GM21529 (cell line): ENCODE measurements at regions not wholly inside any gene's neighbourhood (a gene's known extent, or its start where the extent isn't known, plus 50 kb on each side); places are given as distances from the start of the nearest gene placed in this dataset.
"Not testable (repeated sequence)": the region's sequence is repeated elsewhere in the genome, so short reads cannot be mapped to it uniquely, and the experiment has no call there.

ENCODE experiments used
- ATAC-seq: cut with Tn5 transposase; IDR thresholded peaks from one replicate; pipeline ENCODE4 v1.9.1; 2021; ENCODE audit not compliant: unreplicated experiment

DNA sequence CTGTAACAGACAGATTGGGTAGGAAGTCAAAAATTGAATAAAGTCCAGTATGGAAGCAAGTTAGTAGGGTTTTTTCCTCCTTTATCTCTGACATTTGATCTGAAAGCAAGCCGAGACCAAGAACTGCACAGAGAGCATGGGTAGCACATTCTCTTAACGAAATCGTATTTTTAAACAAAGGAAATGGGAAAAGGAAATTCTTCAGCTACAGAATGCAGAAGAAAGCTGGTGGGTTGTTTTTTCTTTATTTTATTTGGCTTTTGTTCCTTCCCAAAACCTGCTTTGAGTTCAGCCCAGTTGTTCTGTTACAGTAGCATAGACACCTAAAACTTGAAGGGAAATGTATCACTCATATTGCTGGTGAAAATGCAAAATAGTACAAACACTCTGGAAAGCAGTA, 397.0 kb downstream of the GBE1 start:
- ATAC-seq = no peak

DNA sequence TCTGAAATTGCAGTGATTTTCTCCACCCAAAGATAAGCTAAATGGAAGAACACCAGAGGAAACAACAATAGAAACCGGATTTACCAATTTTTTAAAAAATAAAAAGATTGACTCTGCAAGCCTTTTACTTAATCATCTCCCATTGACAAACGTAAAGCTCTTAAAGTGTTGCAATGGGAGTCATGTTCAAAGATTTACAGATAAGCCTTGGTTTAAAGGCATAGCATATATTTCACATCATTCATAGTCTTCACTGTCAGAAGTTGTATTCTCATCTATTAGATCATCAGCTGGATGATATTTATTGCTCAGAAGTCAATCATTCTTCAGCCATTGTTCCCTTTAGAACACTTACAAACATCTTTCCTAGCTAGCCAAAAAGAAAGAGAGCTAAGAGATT, 397.6 kb downstream of the GBE1 start:
- no peak for ATAC-seq

DNA sequence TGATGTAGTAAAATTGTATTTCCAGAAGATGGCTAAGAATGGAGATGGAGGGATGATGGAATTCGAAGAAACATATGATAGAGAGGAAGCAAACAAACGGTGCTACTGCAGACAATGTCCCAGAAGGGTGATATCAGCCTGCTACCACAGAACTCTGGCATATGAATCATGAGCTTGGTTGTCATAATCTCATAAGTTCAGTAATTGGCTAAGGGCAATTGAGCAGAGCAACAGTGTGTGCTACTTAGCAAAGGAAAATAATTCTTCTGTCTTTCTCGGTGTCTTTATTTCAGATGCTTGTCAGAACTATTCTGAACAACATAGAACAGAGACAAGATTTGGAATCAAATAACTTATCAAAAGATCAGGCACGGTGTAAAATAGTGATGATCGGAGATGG, 407.3 kb downstream of the GBE1 start:
- no peak for ATAC-seq

DNA sequence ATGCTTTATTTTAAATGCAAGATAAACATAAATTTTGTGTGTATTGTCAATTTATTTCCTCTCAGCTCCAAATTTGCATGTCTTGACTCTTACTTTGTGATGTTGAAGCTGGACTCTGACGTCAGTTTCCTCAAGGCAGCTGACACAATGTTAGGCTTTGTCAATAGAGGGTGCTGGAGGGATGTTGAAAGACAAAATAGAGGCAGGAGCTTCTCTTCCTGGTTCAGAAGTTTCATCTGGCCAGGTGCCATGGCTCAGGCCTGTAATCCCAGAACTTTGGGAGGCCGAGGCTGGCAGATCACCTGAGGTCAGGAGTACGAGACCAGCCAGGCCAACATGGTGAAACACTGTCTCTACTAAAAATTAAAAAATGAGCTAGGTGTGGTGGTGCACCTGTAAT, 408.6 kb downstream of the GBE1 start:
- no peak for ATAC-seq

DNA sequence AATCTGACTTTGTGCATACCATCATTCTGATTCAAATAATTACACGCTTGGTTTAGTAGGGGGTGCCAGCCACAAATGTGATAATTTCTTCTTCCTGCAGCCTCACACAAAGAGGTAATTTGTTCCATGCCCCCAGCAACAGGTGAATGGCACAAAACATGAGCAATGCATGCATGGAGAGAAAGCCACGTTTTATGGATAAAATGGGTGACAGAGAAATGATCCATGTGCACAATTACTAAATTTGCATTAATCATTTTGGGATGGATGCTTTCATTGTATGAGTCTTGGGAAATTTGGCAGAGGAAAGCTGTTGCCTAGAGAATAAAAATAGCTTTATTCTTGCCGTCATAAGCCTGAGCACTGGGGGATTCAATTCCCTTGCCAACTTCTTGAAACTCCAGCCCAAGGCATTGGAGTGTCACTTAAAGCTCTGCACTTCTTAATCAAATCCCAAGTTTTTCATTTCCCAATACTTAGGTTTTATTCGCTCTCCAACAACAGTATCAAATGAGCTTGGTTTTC, 411.6 kb downstream of the GBE1 start:
- ATAC-seq = no peak

DNA sequence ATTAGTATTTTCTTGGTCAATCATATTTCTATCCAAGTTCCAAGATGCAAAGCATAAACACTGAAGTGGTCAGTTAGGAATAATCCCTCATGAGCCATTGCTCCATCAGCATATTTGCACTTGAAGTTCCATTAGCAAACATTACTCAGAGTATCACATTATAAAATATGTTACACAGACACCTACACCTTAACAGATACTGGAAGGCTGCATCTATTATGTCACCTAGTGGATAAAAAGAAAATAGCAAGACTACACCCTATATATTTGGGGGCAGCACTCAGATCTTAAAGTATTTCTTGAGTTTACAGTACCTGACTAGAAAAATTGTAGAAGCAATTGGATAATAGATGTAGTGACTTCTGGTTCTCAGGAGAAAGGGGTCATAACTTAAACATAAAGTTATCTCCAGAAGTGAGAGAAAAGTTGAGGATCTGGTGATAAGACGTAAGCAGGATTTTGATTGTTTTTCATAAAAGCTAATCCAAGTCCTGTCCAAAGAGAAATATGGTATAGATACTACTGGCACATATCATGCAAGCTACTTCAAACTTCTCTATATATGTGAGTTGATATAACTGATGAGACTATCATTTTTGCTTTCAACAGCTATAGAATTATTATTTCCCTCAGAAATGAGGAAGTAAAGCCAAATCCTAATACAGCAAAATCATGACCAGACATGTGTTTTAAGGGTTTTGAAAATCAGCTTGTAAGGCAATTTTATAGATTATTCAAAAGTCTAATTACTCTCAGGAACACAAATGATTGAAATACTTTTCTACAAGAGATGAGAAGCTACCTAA, 422.2 kb downstream of the GBE1 start:
- peak; percentile 80 for ATAC-seq

DNA sequence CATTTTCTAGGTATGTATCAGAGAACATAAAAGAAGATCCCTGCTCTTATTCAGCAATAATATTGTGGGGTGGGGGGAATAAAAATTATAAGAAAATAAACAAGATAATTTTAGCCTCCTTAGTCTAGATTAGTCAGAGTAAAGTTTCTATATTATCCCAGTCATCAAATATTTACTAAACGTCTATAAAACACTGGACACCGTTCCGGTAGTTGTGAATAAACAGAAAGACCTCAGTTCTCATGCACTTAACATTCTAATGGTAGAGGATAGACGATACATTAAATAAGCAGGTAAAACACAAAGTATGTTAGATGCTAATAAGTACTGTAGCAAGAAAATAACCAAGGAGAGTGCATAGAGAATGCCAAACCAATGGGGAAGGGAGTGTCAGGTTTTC, 425.0 kb downstream of the GBE1 start:
- no peak for ATAC-seq

DNA sequence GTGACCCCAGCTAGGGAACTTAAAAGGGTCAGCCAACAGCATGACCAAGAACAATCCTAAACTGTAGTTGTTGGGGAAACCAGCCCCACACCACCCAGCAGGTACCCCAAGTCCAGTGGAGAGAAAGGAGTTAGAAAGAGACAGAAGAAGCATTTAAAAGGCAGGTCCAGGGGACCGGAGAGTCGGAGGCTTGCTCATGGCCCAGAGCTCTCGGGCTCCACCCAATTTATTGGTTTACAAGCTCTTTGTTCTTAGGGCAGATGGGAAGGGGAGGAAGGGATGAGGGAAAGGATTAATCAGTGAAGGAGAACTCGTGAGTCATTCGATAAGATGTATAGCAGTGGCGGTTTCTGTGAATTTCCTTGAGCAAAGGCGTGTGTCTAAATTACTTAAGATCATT, 431.6 kb downstream of the GBE1 start:
- ATAC-seq = not testable (repeated sequence)

DNA sequence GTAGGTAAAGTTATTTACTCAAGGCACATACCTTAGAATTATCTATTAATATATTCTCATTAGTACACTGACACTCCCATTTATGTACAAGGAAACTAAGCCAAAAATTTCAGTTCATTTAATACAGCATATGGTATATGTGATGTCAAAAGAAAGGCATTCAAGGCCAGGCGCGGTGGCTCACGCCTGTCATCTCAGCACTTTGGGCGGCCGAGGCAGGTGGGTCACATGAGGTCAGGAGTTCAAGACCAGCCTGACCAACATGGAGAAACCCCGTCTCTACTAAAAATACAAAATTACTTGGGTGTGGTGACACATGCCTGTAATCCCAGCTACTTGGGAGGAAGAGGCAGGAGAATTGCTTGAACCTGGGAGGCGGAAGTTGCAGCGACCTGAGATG, 435.2 kb downstream of the GBE1 start:
- no peak for ATAC-seq

DNA sequence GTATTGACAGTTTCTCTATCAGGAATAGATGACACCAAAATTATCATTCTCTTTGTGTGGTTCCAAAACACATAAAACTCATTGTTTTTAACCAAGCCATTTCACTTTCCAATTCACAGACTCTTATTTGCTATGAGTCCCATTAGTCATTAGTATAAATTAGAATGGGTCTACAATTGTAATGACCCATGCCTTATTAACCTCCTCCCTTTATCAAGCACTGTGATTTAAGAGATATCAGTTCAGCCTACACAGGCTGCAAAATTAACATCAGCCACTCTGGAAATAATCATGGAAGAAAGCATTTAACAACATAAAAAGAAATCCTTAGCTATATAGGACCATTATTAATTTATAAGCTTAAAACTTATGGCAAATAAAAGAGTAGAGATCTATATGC, 440.6 kb downstream of the GBE1 start:
- no peak for ATAC-seq

DNA sequence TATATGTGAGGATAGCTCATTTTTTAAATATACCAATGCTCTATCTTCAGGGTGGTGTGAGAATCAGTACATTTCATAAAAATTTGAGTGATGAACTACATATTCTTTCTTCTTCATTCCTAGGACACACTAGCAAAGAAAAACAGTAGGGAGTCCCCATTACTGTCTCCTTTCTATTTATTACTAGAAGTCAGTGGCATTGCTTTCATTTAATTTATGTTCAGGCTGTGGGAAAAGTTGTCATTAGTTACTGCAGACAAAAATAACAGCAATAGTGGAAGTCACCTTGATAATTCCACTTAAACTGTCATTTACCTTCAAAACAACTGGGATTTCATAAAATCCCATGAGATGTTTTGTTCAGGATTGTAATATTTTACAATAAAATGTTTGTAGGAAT, 446.4 kb downstream of the GBE1 start:
- no peak for ATAC-seq

DNA sequence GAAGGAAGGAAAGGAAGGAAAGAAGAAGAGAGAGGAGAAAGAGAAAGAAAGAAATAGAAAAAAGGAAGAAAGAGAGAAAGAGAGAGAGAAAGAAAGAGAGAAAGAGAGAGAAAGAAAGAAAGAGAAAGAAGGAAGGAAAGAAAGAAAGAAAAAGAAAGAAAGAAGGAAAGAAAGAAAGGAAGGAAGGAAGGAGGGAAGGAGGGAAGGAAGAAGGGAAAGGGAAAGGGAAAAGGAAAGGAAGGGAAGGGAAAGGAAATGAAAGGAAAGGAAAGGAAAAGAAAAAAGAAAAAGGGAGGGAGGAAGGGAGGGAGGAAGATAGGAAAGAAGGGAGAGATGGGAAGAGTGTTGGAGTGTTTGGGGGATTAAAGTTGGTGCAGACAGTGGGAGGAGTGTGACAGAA, 450.1 kb downstream of the GBE1 start:
- no peak for ATAC-seq

DNA sequence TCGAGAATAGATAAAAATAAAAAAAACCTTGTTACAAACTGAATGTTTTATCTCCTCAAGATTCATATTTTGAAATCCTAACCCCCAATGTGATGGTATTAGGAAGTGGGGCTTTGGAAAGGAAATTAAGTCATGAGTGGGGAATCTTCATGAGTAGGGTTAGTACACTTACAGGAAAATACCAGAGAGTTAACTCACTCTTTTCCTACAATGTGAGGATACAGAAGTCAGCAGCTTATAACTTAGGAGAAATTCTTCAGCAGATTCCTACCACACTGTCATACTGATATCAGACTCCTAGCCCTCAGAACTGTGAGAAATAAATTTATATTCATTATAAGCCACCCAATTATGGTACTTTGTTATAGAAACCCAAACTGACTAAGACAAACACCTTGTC, 453.1 kb downstream of the GBE1 start:
- ATAC-seq = no peak

DNA sequence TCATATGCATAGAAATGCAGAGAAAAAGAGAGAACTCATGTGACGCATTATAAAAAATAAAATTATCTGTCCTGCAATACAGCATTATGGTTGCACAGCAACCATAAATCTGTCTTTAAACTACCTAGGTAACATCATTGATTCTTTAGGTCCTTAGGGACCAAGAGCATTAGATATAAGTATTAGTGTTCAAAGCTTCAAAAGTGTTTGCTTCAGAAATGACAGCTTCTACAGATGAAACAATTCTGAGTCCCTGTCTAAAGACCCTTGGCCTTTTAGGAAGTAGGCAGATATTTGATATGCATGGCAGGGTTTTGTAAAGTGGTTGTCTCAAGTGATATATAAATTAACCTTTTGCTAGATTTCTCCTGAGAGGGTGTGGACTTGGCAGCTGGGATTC, 454.2 kb downstream of the GBE1 start:
- no peak for ATAC-seq

DNA sequence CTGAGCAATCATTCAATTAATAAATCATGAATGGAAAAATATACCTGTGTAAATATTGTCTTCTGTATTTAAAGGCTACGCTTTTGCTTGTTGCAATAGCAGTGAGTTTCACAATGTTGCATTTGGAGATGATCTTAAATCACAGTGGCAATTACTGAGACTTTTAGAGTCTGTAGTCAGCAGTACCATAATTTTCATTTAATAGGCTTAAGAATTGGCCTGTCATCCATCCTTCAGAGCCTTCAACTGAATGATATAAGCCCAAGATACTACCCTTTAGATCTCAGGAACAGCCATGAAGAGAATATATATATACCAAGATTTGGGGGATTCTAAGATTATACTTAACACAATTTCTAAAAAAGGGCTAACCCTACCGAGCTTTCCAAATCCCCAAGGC, 458.1 kb downstream of the GBE1 start:
- no peak for ATAC-seq

DNA sequence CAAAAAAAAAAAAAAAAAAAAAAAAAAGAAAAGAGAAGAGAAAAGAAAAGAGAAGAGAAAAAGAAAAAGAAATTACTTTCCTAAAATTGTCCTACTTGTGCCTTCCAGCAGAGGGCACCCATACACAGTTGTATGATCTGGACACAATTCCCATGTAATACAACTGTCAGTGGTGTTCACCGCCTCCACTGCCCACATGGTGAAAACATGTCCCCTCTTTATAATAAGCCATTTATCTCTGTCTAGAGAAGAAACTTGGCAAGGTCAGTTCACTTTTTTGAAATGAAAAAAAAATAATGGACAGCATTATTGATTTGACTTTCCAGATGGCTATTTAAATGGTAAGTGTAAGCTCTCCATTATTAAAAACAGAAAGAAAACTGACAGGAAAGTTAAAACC, 459.4 kb downstream of the GBE1 start:
- peak; percentile 94 for ATAC-seq

DNA sequence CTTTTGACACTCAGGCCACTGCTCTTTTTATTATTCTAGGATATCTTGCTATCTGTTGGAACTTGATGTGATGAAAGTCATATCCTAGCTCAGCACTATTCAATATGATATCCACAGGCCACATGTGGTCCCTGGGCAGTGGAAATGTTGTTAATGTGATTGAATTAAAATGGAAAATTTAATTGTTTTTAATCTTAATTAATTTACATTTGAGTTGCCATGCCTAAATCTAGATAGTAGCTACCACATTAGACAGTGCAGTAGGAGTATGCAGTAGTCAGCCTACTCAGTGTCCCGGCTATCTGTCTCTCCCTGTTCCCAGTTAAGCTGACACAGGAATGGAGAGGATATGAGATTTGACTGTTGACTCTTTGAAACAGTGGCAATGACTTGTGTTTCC, 460.2 kb downstream of the GBE1 start:
- no peak for ATAC-seq

DNA sequence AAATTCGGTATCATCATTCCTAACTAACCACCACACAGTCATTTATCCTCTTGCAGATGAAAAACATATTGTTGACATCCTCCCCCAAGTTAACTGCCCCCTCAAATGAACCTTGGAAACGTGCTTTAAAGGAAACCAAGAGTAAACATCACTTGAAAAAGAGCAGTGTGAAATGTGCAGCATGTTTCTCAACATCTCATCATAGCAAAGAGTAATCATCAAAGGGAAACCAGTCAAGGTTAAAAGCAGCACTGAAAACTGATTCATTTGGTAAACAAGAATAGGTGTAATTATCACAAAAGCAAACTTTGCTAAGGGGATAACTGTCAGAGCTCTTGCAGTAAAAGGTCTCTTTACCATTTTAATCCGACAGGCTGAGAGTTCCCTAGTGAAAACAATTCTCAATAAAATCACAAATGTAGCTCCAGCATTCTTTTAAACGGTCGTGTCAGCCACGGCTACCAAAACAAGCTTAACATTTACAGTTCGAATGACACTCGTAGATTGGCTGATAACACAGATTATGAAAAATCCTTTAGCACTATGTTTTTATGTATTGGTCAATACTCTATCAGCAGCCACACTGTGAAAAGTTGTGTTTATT, 461.0 kb downstream of the GBE1 start:
- no peak for ATAC-seq

DNA sequence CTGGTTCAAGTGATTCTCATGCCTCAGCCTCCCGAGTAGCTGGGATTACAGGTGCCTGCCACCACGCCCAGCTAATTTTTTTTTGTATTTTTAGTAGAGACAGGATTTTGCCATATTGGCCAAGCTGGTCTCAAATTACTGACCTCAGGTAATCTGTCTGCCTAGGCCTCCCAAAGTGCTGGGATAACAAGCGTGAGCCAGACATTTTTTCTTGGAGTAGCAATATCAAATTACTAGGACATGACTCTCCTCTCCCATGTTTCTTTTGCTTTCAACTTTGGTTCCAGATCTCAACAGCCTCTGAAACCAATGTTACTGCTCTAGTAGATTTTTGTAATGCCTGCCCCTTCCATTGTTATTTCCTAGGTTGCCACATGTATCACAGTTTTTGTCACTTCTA, 462.0 kb downstream of the GBE1 start:
- ATAC-seq = no peak

DNA sequence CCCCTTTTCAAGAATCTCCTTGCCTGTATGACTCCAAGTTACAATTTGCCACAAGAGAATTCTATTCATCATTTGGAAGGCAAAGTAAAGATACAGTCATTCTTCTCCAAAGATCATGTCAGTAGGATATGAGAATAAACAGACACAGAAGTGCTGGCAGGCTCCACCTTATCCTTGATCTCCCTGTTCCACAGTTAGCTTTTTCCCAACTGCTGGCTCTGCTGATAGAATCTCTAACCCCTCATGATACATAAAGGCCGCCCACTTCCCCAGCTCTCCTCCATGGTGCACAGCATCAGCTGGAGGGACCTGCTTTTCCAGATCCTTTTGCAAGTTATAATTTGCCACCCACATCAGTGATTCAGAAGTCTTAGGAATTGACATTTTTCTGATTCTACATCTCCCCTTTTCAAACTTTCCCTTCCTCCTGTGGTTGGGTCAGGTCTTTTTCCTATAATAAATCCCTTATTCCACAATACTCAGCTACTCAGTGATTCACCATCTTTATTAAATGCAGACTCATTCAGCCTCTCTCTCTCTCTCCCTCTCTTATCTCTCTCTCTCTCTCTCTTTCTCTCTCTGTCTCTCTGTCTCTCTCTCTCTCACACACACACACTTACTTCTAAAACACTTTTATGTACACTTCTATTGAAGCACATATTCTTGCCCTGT, 465.4 kb downstream of the GBE1 start:
- ATAC-seq = no peak

DNA sequence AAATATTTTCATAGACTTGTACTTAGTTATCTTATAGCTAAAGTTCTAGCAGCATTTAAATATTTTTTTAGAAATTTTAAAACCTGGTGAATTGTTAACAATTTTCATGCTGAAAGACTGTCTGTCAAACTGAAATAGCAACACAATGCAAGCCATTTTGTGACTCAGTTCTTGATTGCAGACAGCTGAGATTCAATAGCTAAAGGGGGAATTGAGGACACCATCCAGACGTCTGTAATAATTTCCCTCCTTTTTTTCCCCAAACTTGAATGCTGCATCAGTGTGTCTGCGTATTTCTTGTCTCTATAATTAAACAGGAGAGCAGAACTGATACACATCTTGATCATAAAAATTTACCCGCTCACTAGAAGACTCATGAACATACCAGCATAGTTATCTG, 468.3 kb downstream of the GBE1 start:
- ATAC-seq = no peak

DNA sequence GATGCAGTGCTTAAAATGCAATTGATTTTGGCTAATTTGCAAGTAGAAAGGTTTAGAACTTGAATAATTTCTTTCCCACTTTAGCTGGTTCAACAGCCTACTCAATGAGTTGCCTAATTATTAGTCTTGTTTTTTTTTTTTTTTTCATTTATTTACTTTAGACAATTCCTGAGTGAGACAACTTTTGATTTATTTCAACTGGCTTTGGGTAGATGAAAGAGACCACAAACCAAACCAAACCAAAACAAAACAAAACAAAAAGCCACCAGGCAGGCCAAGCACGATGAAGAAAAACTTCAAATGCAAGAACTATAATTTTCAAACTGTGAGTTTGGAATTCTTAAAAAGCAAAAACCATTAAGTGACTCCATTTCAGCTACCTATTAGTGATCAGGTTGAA, 469.9 kb downstream of the GBE1 start:
- no peak for ATAC-seq
